GM23248 (cell line): ENCODE measurements at regions not wholly inside any gene's neighbourhood (a gene's known extent, or its start where the extent isn't known, plus 50 kb on each side); places are given as distances from the start of the nearest gene placed in this dataset.

Experiments used
- EZH2 ChIP-seq: fragments of 200-600 bp; sonication (generic); IDR thresholded peaks from 2 replicates; pipeline ENCODE4 v1.6.1; 2018; ENCODE audit warnings: antibody characterized with exemption, mild to moderate bottlenecking; ENCODE audit not compliant: insufficient read depth, poor library complexity, severe bottlenecking
- EZH2phosphoT487 ChIP-seq: fragments of 200-600 bp; sonication (generic); IDR thresholded peaks from 2 replicates; pipeline ENCODE4 v1.6.1; 2018; ENCODE audit warnings: antibody characterized with exemption, moderate library complexity, mild to moderate bottlenecking, low read depth; ENCODE audit not compliant: insufficient read depth

DNA sequence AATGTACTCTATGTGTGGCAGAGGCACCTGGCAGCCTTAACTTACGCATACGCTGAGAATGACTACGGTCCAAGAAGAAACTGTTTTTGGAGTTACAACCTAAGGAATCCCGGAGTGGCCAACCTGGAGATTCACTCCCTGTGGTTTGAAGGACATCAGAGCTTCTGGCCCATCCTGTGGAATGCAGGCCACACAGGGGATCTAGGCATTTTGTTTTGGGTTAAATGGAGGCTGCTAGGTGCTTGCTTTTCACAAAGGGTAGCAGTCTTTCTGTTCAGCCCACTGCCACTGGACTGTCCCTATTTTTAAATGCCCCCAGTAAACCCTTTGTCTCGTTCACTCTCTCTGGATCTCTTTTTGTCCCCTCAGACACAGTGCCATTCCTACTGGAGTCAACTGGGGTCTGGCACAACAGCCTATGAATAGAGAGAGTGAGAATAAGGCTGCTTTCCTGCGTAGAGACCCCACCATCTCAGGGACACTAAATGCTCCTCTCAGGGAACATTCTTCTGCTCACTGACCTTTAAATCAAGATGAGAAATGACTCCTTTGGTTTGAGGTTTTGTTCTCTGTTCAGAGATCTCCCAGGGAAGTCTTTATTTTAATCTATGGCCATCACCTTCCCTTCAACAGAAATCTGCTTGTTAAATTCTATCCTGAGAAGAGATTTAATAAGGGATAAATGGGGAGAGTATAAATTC lies 124.9 kb downstream of the B3GNT2 start:
- TF ChIP-seq EZH2: no peak
- TF ChIP-seq EZH2phosphoT487: no peak
